HPDE6-E6E7 (cell line): ENCODE measurements at regions not wholly inside any gene's neighbourhood (a gene's known extent, or its start where the extent isn't known, plus 50 kb on each side); places are given as distances from the start of the nearest gene placed in this dataset.

ENCODE experiments used
- DNase-seq: peaks from one replicate; pipeline ENCODE4 v3.0.0; 2011; ENCODE audit warnings: missing footprints; ENCODE audit errors: extremely low spot score

GRCh38 chr2:64826703-64827102 is 162.5 kb upstream of the SLC1A4 start:
- DNase-seq = no peak

- no peak for DNase-seq
Measured at GRCh38 chr2:64828261-64828660, 160.9 kb upstream of the SLC1A4 start.

GRCh38 chr2:64829525-64829924 is 159.7 kb upstream of the SLC1A4 start:
- DNase-seq = no peak

GRCh38 chr2:64831134-64831976 is 157.8 kb upstream of the SLC1A4 start:
- peak; percentile 98 for DNase-seq

GRCh38 chr2:64831977-64832328 is 157.2 kb upstream of the SLC1A4 start:
- no peak for DNase-seq

GRCh38 chr2:64832936-64833335 is 156.3 kb upstream of the SLC1A4 start:
- no peak for DNase-seq

GRCh38 chr2:64836566-64836965 is 152.6 kb upstream of the SLC1A4 start:
- no peak for DNase-seq

GRCh38 chr2:64837116-64837731 is 152.0 kb upstream of the SLC1A4 start:
- DNase-seq = peak; percentile 56

- no peak for DNase-seq
Measured at GRCh38 chr2:64837925-64838641, 151.1 kb upstream of the SLC1A4 start.

GRCh38 chr2:64838817-64839216 is 150.4 kb upstream of the SLC1A4 start:
- DNase-seq = peak; percentile 78

GRCh38 chr2:64839844-64840243 is 149.4 kb upstream of the SLC1A4 start:
- DNase-seq = no peak

- no peak for DNase-seq
Measured at GRCh38 chr2:64840426-64840881, 148.7 kb upstream of the SLC1A4 start.

GRCh38 chr2:64841461-64841860 is 147.7 kb upstream of the SLC1A4 start:
- DNase-seq = no peak

GRCh38 chr2:64842030-64842429 is 147.2 kb upstream of the SLC1A4 start:
- DNase-seq = no peak

- DNase-seq = no peak
Measured at GRCh38 chr2:64844087-64844486, 145.1 kb upstream of the SLC1A4 start.

- DNase-seq = no peak
Measured at GRCh38 chr2:64845273-64845905, 143.8 kb upstream of the SLC1A4 start.

GRCh38 chr2:64846177-64846576 is 143.0 kb upstream of the SLC1A4 start:
- DNase-seq = no peak

- DNase-seq = no peak
Measured at GRCh38 chr2:64847930-64848329, 141.3 kb upstream of the SLC1A4 start.

- DNase-seq = peak; percentile 58
Measured at GRCh38 chr2:64848363-64848762, 140.8 kb upstream of the SLC1A4 start.

- no peak for DNase-seq
Measured at GRCh38 chr2:64848945-64849344, 140.3 kb upstream of the SLC1A4 start.

GRCh38 chr2:64850642-64851041 is 138.6 kb upstream of the SLC1A4 start:
- no peak for DNase-seq

- DNase-seq = no peak
Measured at GRCh38 chr2:64852771-64853241, 136.4 kb upstream of the SLC1A4 start.
